Panc1 (cell line): ENCODE measurements at regions not wholly inside any gene's neighbourhood (a gene's known extent, or its start where the extent isn't known, plus 50 kb on each side); places are given as distances from the start of the nearest gene placed in this dataset.

Experiments used
- ATAC-seq: fragments of 200-7000 bp; cut with Tn5 transposase; 2 replicates; pipeline ENCODE4 v1.9.1; 2020; ENCODE audit warnings: mild to moderate bottlenecking, moderate library complexity
- BruUV-seq: library from RNA; stranded (reverse); fragments of 400-500 nt; replicated peaks from 2 replicates; lab custom pipeline; 2021; lab: Mats Ljungman, UMichigan
- CTCF ChIA-PET: fragments of 300-600 bp; sonication (Branson Sonifier 250); formaldehyde crosslinking; loops from one replicate; lab custom pipeline; 2022; ENCODE audit warnings: antibody characterized with exemption; lab: Charles Lee
- POLR2A ChIA-PET: fragments of 300-600 bp; sonication (Branson Sonifier 250); formaldehyde crosslinking; loops from one replicate; lab custom pipeline; 2022; ENCODE audit warnings: antibody characterized with exemption; lab: Charles Lee
- DNase-seq: peaks from one replicate; pipeline ENCODE4 v3.0.0-alpha.2; 2010; ENCODE audit warnings: low read depth, low spot score
- H3K27ac ChIP-seq: 2 replicates; pipeline ENCODE4 v1.5.1; 2011; ENCODE audit warnings: mild to moderate bottlenecking, low read length, inconsistent platforms
- H3K27me3 ChIP-seq: fragments of 200-500 bp; sonication (Bioruptor generic); 2 replicates; pipeline ENCODE4 v1.6.0; 2014; ENCODE audit warnings: low read length, inconsistent platforms; ENCODE audit not compliant: control insufficient read depth, insufficient read depth
- H3K36me3 ChIP-seq: fragments of 200-500 bp; sonication (Bioruptor generic); 2 replicates; pipeline ENCODE4 v1.5.1; 2014; ENCODE audit warnings: inconsistent platforms, mild to moderate bottlenecking, low read length, moderate library complexity; ENCODE audit not compliant: control insufficient read depth, insufficient read depth
- H3K4me1 ChIP-seq: 2 replicates; pipeline ENCODE4 v1.5.1; 2011; ENCODE audit warnings: inconsistent platforms, mild to moderate bottlenecking, low read length, moderate library complexity; ENCODE audit not compliant: control insufficient read depth, insufficient read depth
- H3K4me3 ChIP-seq, 2 experiments: 2 replicates each; pipeline ENCODE4 v1.5.1; 2011 to 2012; ENCODE audit warnings: low read depth in 2 of 2, low read length in 2 of 2, mild to moderate bottlenecking in 2 of 2, inconsistent platforms in 1 of 2, moderate library complexity in 1 of 2
- H3K9me3 ChIP-seq: fragments of 200-500 bp; sonication (Bioruptor generic); 2 replicates; pipeline ENCODE4 v1.5.1; 2014; ENCODE audit warnings: low read depth, mild to moderate bottlenecking, inconsistent platforms, low read length, moderate library complexity; ENCODE audit not compliant: control insufficient read depth, insufficient read depth
- CTCF ChIP-seq: fragments of 450-650 bp; IDR thresholded peaks from 2 replicates; pipeline ENCODE4 v1.5.1; 2017; ENCODE audit warnings: mild to moderate bottlenecking
- POLR2AphosphoS5 ChIP-seq: IDR thresholded peaks from 2 replicates; pipeline ENCODE4 v1.6.1; 2012; ENCODE audit warnings: mild to moderate bottlenecking, low read depth, low read length, moderate library complexity
- REST ChIP-seq, 2 experiments: IDR thresholded peaks; 2 replicates each; pipeline ENCODE4 v1.6.1; 2011 to 2012; ENCODE audit warnings: low read depth in 2 of 2, control low read depth in 1 of 2, low read length in 1 of 2, mild to moderate bottlenecking in 1 of 2, moderate library complexity in 1 of 2; ENCODE audit not compliant: insufficient read depth in 1 of 2
- SIN3A ChIP-seq: IDR thresholded peaks from 2 replicates; pipeline ENCODE4 v1.6.1; 2012; ENCODE audit warnings: low read depth, mild to moderate bottlenecking, low read length, moderate library complexity, borderline replicate concordance; ENCODE audit not compliant: insufficient read depth
- TCF7L2 ChIP-seq: IDR thresholded peaks from 2 replicates; pipeline ENCODE4 v1.6.1; 2011; ENCODE audit warnings: mild to moderate bottlenecking, low read depth, low read length, inconsistent platforms
- in situ Hi-C: cut with HindIII; loops from 2 replicates; pipeline ENCODE4 v1.10.0; 2016; ENCODE audit warnings: low sequenced_read_pairs, low pct_unique_long_range_greater_than_20kb
- intact Hi-C: fragments of 100-400 bp; cut with micrococcal nuclease; formaldehyde crosslinking; loops from one replicate; pipeline ENCODE4 v1.10.0; 2022; ENCODE audit not compliant: unreplicated experiment

- peak; percentile 63; the same call in 1 of the 2 replicates for ATAC-seq
- intact Hi-C loops = no loop called here
Observed at GRCh38 chr1:73593364-73593763, 604.6 kb downstream of the LRRIQ3 start.

GRCh38 chr1:73587080-73587479 lies 610.9 kb downstream of the LRRIQ3 start:
- no peak overlapping the region for H3K27ac ChIP-seq
- no TSS peak for BruUV-seq
- in situ Hi-C loops = no loop called here
- H3K9me3 ChIP-seq = no peaks in the 10 kb centered on the region
- ChIA-PET CTCF (no interaction called here), POLR2A (no interaction called here)
- DNase-seq (no peak), ATAC-seq (no peak)
- no peaks in the 10 kb centered on the region for H3K27me3 ChIP-seq
- no peak for TF ChIP-seq CTCF
- no peak for TF ChIP-seq POLR2AphosphoS5
- TF ChIP-seq REST (IDR thresholded peaks at IDR 0.05; ENCODE audit: insufficient read depth in 1 of 2, low read depth in 2 of 2, low read length in 1 of 2) = no peak
- TF ChIP-seq TCF7L2 = no peak
- TF ChIP-seq SIN3A = no peak
- H3K36me3 ChIP-seq = no peaks in the 10 kb centered on the region
- H3K4me1 ChIP-seq = no peaks in the 10 kb centered on the region
- intact Hi-C loops = no loop called here
- no peak overlapping the region for H3K4me3 ChIP-seq

More at GRCh38 chr1:73593364-73593763, 604.6 kb downstream of the LRRIQ3 start:
- POLR2A ChIA-PET = interaction anchor here (0.7 kb wide), 1 partner anchor 841 kb away, joined by 3 read pairs; no protein-coding TSS in a partner anchor
- H3K27ac ChIP-seq = peak overlapping the region; percentile 25; the same call in 1 of the 2 replicates
- H3K4me3 ChIP-seq = peak overlapping the region in 1 of 2 experiments; percentile 23; a peak in 2 of 4 replicates
- H3K9me3 ChIP-seq = no peaks in the 10 kb centered on the region
- no TSS peak for BruUV-seq
- H3K27me3 ChIP-seq = no peaks in the 10 kb centered on the region
- DNase-seq = peak; percentile 33
- TF ChIP-seq SIN3A = no peak
- TF ChIP-seq POLR2AphosphoS5 = no peak
- TF ChIP-seq CTCF = no peak
- TF ChIP-seq TCF7L2 = no peak
- TF ChIP-seq REST (IDR thresholded peaks at IDR 0.05; ENCODE audit: insufficient read depth in 1 of 2, low read depth in 2 of 2, low read length in 1 of 2) = no peak
- CTCF ChIA-PET = no interaction called here
- H3K4me1 ChIP-seq = no peaks in the 10 kb centered on the region; the same call in 1 of the 2 replicates
- in situ Hi-C loops = no loop called here
- H3K36me3 ChIP-seq = no peaks in the 10 kb centered on the region
